Endothelial cell of umbilical vein (primary cell): ENCODE measurements at regions not wholly inside any gene's neighbourhood (a gene's known extent, or its start where the extent isn't known, plus 50 kb on each side); places are given as distances from the start of the nearest gene placed in this dataset.

Experiments used
- BruUV-seq: library from RNA; stranded (reverse); fragments of 400-500 nt; replicated peaks from 2 replicates; lab custom pipeline; 2021; lab: Mats Ljungman, UMichigan
- CTCF ChIA-PET: fragments of 300-600, 350-600 bp; sonication (Branson Sonifier 250); formaldehyde crosslinking; loops from one replicate; lab custom pipeline; 2021; ENCODE audit warnings: antibody characterized with exemption, inconsistent platforms; lab: Charles Lee
- POLR2A ChIA-PET: fragments of 300-600, 350-600 bp; sonication (Branson Sonifier 250); formaldehyde crosslinking; loops from one replicate; lab custom pipeline; 2021; ENCODE audit warnings: antibody characterized with exemption, inconsistent platforms; lab: Charles Lee
- DNase-seq: peaks from one replicate; pipeline ENCODE4 v3.0.0-alpha.2; 2011; ENCODE audit warnings: low read depth, low spot score
- FAIRE-seq: peaks from 2 replicates; lab custom pipeline; 2011; peaks lifted over from hg19 to GRCh38; lab: Jason Lieb, UNC
- H2AFZ ChIP-seq: 2 replicates; pipeline ENCODE4 v1.6.0; 2012; ENCODE audit warnings: low read depth, low read length, control low read depth, inconsistent platforms
- H3K27ac ChIP-seq: 2 replicates; pipeline ENCODE4 v1.5.1; 2011; ENCODE audit warnings: low read depth, mild to moderate bottlenecking, control low read depth, low read length, moderate library complexity; ENCODE audit not compliant: insufficient read depth
- H3K27me3 ChIP-seq, 2 experiments: 2 replicates each; pipeline versions ENCODE4 v1.6.0 to v1.6.1; 2011; ENCODE audit warnings: low read length in 2 of 2, mixed read lengths in 1 of 2; ENCODE audit not compliant: control insufficient read depth in 2 of 2, insufficient read depth in 2 of 2
- H3K36me3 ChIP-seq, 2 experiments: 2 replicates in 1 of 2; 3 replicates in 1 of 2; pipeline ENCODE4 v1.5.1; 2011; ENCODE audit warnings: low read length in 2 of 2, mild to moderate bottlenecking in 1 of 2, moderate library complexity in 1 of 2; ENCODE audit not compliant: control insufficient read depth in 2 of 2, insufficient read depth in 2 of 2; ENCODE audit errors: extremely low read depth in 1 of 2
- H3K4me1 ChIP-seq: 3 replicates; pipeline ENCODE4 v1.5.1; 2011; ENCODE audit warnings: mild to moderate bottlenecking, low read length; ENCODE audit not compliant: control insufficient read depth, insufficient read depth; ENCODE audit errors: extremely low read depth
- H3K4me2 ChIP-seq: 2 replicates; pipeline ENCODE4 v1.6.1; 2011; ENCODE audit warnings: low read length, control low read depth, mixed read lengths; ENCODE audit not compliant: insufficient read depth
- H3K4me3 ChIP-seq, 3 experiments: fragments of 200-600 bp in 1 of 3; sonication (generic), shearing (Covaris generic) in 1 of 3; replicated peaks in 1 of 3; 2 replicates each; pipeline ENCODE4 v1.5.1; 2011 to 2016; ENCODE audit warnings: control low read depth in 3 of 3, low read length in 3 of 3, mild to moderate bottlenecking in 2 of 3, inconsistent platforms in 1 of 3, low read depth in 1 of 3, moderate library complexity in 1 of 3; ENCODE audit not compliant: insufficient read depth in 1 of 3
- H3K79me2 ChIP-seq: 2 replicates; pipeline ENCODE4 v1.6.0; 2012; ENCODE audit warnings: low read length, inconsistent platforms; ENCODE audit not compliant: control insufficient read depth, insufficient read depth
- H3K9ac ChIP-seq: replicated peaks from 2 replicates; pipeline ENCODE3; 2011; ENCODE audit warnings: low read length, control low read depth; ENCODE audit not compliant: insufficient read depth; ENCODE audit errors: extremely low read depth
- H3K9me1 ChIP-seq: replicated peaks from 3 replicates; pipeline ENCODE4 v1.6.0; 2011; ENCODE audit warnings: mild to moderate bottlenecking, low read length; ENCODE audit not compliant: control insufficient read depth, insufficient read depth; ENCODE audit errors: extremely low read depth
- H3K9me3 ChIP-seq: replicated peaks from 2 replicates; pipeline ENCODE4 v1.5.1; 2012; ENCODE audit warnings: low read length, inconsistent platforms; ENCODE audit not compliant: control insufficient read depth, insufficient read depth
- H4K20me1 ChIP-seq: replicated peaks from 2 replicates; pipeline ENCODE3; 2011; ENCODE audit warnings: mild to moderate bottlenecking, low read length; ENCODE audit not compliant: control insufficient read depth, insufficient read depth; ENCODE audit errors: extremely low read depth
- EZH2 ChIP-seq: IDR thresholded peaks from 2 replicates; pipeline ENCODE4 v1.6.1; 2012; ENCODE audit warnings: borderline replicate concordance, low read depth, mild to moderate bottlenecking, moderate library complexity, low read length, inconsistent platforms; ENCODE audit not compliant: severe bottlenecking
- FOS ChIP-seq: IDR thresholded peaks from 2 replicates; pipeline ENCODE4 v1.6.1; 2011; ENCODE audit warnings: mild to moderate bottlenecking, low read length, moderate library complexity, borderline replicate concordance; ENCODE audit not compliant: insufficient read depth
- GATA2 ChIP-seq: IDR thresholded peaks from 2 replicates; pipeline ENCODE4 v1.7.0; 2011; ENCODE audit warnings: low read depth, mild to moderate bottlenecking, moderate library complexity, mixed read lengths, low read length; ENCODE audit not compliant: insufficient read length, insufficient read depth
- JUN ChIP-seq: IDR thresholded peaks from 2 replicates; pipeline ENCODE4 v1.6.1; 2011; ENCODE audit warnings: borderline replicate concordance, low read depth; ENCODE audit not compliant: insufficient read length, insufficient read depth
- MYC ChIP-seq: IDR thresholded peaks from one replicate; pipeline ENCODE4 v1.6.1; 2011; ENCODE audit warnings: mild to moderate bottlenecking, low read depth, low read length
- POLR2A ChIP-seq: IDR thresholded peaks from 2 replicates; pipeline ENCODE4 v1.6.1; 2012; ENCODE audit warnings: low read depth, mild to moderate bottlenecking, control low read depth, low read length
- POLR2AphosphoS5 ChIP-seq: IDR thresholded peaks from 2 replicates; pipeline ENCODE4 v1.6.1; 2012; ENCODE audit warnings: low read depth, mild to moderate bottlenecking, control low read depth, low read length, moderate library complexity; ENCODE audit not compliant: insufficient read depth
- dilution Hi-C: fragments of 300-500 bp; cut with MboI; formaldehyde crosslinking; loops from one replicate; pipeline ENCODE4 v1.15.0; 2019; ENCODE audit warnings: low sequenced_read_pairs; ENCODE audit not compliant: extremely low pct_ligation_motif_present
- intact Hi-C: fragments of 100-400 bp; cut with micrococcal nuclease; formaldehyde crosslinking; loops from one replicate; pipeline ENCODE4 v1.10.0; 2022
- TF ChIP-seq, protein P1 (sequence below), 2 donors: IDR thresholded peaks; 1 replicate in 1 of 2; 2 replicates in 1 of 2; pipeline ENCODE4 v1.5.1; 2011; ENCODE audit warnings: low read length in 2 of 2, mild to moderate bottlenecking in 2 of 2, moderate library complexity in 2 of 2, control low read depth in 1 of 2, inconsistent platforms in 1 of 2, low read depth in 1 of 2; ENCODE audit not compliant: insufficient read depth in 1 of 2; ENCODE audit errors: extremely low read depth in 1 of 2
- TF ChIP-seq, protein P2 (sequence below): IDR thresholded peaks from 2 replicates; pipeline ENCODE4 v1.6.1; 2011; ENCODE audit not compliant: insufficient read depth, insufficient read length

DNA sequence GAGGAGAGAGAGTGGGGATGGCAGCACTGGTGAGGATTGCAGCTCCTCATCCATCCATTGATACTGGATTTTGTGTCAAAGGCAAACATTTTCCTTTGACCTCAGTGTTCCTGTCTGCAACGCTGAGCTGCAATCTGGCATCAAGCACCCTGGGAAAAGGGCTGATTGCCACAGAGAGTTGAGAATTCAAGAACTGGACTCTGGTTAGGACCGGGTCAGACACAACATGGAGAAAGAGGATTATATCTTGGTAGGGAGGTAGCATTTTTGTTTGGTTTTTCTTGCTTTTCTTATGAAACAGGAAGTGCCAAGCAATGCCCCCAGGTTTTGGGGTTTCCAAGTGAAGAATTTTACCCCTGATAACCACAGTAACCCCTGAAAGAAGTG, 81.9 kb upstream of the PKDCC start:
- Histone ChIP-seq H3K4me1 (peaks cover 24% of the 10 kb centered on the region), H3K79me2 (no peaks in the 10 kb centered on the region), H3K9me3 (no peaks in the 10 kb centered on the region), H3K27ac (peak overlapping the region; percentile 60), H2AFZ (peak overlapping the region; percentile 35), H3K9me1 (no peaks in the 10 kb centered on the region), H3K4me2 (peak overlapping the region; percentile 35), H3K36me3 (no peaks in the 10 kb centered on the region), H3K4me3 (no peak overlapping the region), H4K20me1 (no peaks in the 10 kb centered on the region), H3K27me3 (peaks cover 0 to 2% of the 10 kb centered on the region in 2 experiments), H3K9ac (peak overlapping the region; percentile 32)
- FAIRE-seq (peak; percentile 46), DNase-seq (peak; percentile 59)
- intact Hi-C loops = loop anchor here (1.0 to 5.0 kb wide), 3 partner anchors 13 to 121 kb away; no protein-coding TSS in a partner anchor
- ChIA-PET POLR2A (interaction anchor here (1.2 kb wide), 1 partner anchor 82 kb away, joined by 4 read pairs; the partner anchor contains the start of gene PKDCC), CTCF (interaction anchor here (0.7 to 1.8 kb wide), 8 partner anchors 11 to 363 kb away, joined by 3 to 8 read pairs (median 4); no protein-coding TSS in a partner anchor)
- no TSS peak for BruUV-seq
- dilution Hi-C loops = no loop called here
- TF ChIP-seq GATA2 = no peak
- TF ChIP-seq POLR2AphosphoS5 = no peak
- TF ChIP-seq POLR2A = no peak
- TF ChIP-seq FOS = no peak
- TF ChIP-seq EZH2 = no peak
- TF ChIP-seq, protein P1, sequence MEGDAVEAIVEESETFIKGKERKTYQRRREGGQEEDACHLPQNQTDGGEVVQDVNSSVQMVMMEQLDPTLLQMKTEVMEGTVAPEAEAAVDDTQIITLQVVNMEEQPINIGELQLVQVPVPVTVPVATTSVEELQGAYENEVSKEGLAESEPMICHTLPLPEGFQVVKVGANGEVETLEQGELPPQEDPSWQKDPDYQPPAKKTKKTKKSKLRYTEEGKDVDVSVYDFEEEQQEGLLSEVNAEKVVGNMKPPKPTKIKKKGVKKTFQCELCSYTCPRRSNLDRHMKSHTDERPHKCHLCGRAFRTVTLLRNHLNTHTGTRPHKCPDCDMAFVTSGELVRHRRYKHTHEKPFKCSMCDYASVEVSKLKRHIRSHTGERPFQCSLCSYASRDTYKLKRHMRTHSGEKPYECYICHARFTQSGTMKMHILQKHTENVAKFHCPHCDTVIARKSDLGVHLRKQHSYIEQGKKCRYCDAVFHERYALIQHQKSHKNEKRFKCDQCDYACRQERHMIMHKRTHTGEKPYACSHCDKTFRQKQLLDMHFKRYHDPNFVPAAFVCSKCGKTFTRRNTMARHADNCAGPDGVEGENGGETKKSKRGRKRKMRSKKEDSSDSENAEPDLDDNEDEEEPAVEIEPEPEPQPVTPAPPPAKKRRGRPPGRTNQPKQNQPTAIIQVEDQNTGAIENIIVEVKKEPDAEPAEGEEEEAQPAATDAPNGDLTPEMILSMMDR (IDR thresholded peaks at IDR 0.05; ENCODE audit: extremely low read depth in 1 of 2, insufficient read depth in 1 of 2, low read depth in 1 of 2, low read length in 2 of 2) = no peak
- TF ChIP-seq, protein P2, sequence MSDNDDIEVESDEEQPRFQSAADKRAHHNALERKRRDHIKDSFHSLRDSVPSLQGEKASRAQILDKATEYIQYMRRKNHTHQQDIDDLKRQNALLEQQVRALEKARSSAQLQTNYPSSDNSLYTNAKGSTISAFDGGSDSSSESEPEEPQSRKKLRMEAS = no peak
- no peak for TF ChIP-seq MYC
- TF ChIP-seq JUN = no peak
